C1 segment of cervical spinal cord (tissue), 14 donors: ENCODE measurements at regions not wholly inside any gene's neighbourhood (a gene's known extent, or its start where the extent isn't known, plus 50 kb on each side); places are given as distances from the start of the nearest gene placed in this dataset.

Experiments
- DNase-seq, 14 donors: peaks; one replicate each; lab custom pipeline; 2025; lab: John Stamatoyannopoulos, UW

DNA sequence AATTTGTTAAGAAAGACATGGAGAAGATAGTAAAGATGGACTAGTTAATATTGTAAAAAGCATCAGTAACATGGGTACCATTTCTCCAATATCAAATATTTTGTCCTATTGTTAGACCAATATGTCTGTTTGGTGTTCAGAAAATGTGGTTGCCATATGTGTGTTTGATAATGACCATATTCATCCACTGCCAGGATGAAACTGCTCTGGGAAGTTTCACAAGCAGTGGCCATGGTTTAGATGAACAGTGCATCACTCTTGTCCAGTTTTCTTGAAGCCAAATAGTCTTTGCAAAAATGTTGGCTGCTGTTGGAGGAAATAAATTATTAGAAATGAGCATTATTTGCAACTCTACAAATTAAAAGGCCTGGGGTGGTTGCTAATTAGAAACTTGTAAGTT, 333.8 kb downstream of the NUF2 start:
- DNase-seq, result no peak

DNA sequence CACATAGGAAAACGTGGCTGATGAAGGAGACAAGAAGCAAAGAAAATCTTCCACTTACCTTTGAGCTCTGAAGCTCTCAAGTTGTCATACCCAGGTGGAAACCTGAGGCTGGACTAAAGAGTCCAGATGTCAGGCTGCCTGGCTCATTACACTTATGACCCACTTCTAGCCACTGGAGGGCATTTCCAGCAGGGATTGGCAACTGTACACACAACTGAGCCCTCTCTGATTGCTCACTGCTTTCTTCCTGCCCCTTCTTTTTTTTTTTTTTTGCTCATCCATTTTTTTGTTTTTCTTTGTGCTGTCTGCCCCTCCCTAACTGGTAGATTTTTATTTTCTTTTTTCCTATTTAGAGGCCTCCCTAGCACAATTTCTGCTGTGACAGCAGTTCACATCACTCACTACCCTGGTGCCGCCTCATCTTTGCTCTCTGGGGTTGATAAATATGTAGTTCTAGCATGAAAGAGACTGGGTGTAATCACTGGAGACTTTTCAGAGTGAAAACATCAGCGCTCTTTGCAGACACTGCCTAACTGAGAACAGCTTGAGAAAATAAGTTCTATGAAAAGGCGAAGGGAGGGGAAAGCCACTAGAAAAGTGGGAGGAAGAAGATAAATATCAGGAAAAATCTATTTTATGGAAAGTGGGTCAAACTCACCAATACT, 334.5 kb downstream of the NUF2 start:
- DNase-seq, result no peak

GRCh38 chr1:163657719-163658118, 336.0 kb downstream of the NUF2 start:
- DNase-seq, result no peak

DNA sequence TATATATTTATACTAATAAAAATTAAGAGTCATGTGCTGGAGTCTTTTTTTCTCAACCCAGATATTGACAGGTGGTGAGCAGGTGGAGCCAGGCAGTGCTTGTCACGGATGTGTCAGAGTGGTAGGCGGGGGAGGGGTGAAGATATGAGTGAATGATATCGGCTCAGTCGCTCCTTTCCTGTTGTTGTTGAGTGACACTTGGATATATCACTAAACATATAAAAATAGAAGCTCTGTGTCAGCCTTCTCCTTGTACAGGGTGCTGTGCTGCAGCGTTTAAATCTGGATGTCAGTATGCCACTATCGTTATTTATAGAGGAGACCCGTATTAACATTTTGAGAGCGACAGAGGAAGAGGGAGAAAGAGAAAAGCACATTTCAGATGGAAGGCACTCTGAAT, 339.6 kb downstream of the NUF2 start:
- DNase-seq, result no peak

GRCh38 chr1:163664671-163665335, 343.0 kb downstream of the NUF2 start:
- no peak for DNase-seq

DNA sequence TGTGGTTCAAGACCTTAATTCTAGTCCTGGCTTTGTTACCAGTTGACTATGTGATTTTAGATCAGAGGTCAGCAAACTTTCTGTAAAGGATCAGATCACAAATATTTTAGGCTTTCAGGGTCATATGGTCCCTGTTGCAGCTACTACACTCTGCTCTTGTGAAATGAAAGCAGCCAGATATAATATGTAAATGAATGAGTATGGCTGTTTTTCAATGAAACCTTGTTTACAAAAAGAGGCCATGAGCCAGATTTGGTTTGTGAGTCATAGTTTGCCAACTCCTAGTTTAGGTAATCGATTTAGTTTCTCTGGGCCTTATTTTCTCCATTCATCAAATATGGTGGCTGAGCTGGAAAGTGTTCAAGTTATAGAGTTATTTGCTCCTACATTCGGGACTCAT, 346.7 kb downstream of the NUF2 start:
- no peak for DNase-seq

- DNase-seq, result no peak
Observed at GRCh38 chr1:163670989-163671757, 349.4 kb downstream of the NUF2 start.

DNA sequence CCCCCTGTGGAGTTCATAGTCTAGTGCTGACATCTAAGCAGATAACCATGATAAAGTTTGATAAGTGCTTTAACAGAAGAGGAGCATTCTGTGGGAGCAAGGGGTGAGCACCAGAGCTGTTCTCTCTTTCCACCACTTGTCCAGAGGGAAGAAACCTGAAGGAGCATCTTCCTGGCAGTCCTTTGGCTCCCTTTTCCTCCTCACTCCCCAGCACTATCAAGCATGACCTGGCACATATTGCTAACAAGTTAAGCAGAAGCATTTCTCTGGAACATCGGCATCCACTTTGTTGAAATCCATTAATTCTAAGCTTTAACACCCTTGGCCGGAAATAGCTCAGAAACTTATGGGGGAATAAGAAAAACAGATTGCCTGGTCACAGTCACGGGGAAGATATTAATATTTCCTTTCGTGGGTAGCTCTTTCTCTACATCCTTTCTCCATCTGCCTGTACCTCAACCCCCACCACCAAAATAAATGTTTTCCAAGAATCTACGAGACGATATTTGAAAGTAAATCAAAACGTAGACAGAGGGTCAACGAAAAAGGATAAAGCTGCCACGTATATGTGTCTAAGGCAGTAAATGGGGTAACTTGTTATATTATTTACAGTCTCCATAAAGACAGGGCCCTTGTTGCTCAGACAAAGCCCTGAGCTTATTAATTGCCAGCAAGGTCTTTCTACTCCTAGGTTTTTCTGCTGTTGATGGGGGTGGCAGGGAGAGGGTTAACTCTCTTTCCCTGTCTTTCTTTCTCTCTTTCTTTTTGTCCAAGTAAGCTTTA, 351.4 kb downstream of the NUF2 start:
- no peak for DNase-seq

- DNase-seq, result no peak
Observed at GRCh38 chr1:163673759-163674151, 352.0 kb downstream of the NUF2 start.

- no peak for DNase-seq
Observed at GRCh38 chr1:163674236-163674635, 352.5 kb downstream of the NUF2 start.

GRCh38 chr1:163684785-163685184, 363.0 kb downstream of the NUF2 start:
- DNase-seq, result no peak

- no peak for DNase-seq
Observed at GRCh38 chr1:163692266-163692665, 370.5 kb downstream of the NUF2 start.

GRCh38 chr1:163697137-163697536, 375.4 kb downstream of the NUF2 start:
- DNase-seq, result no peak

DNA sequence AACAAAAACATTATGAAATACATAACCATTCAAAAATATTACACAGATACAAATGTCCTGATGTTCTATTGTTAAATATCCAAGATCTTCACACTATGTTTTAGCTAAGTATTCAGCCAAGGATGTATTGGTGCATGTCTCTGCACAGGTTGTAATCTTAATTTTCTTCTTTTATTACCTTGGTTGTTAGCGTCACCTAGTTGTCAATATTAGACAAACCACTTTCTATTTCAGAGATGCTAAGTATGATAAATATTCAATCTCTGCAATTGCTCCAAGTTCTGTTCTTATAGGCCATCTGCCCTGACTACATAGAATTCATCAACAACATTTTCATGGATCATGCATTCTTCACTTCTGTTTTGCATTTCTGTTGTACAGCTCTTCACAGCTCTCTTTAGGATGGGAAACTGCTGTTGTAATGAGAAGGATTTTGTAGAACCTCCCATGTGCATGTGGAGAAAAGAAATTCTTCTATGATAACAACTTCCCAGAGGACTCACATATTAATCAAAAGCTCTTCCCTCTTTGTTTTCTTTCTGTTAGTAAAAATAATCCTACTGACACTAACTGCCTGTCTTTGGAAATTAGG, 380.1 kb downstream of the NUF2 start:
- no peak for DNase-seq

DNA sequence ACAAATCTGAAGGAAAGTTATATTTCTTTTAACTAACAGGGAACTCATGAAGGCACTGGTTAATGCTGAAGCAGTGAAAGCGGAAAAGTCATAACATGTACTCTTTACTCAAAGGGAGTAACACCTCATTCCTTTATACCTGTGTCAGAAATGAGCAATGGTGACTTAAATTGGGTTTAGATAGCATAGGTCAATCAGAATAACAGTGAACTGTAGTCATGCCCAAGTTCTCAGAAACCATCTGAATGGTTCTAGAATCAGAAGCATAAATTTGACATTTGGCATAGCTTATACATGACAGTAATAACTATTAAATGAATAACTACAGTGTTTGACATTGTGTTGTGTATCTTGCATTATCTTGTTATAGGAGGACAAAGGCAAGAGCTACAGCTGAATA, 382.0 kb downstream of the NUF2 start:
- no peak for DNase-seq

- DNase-seq, result no peak
Observed at GRCh38 chr1:163706915-163707314, 385.2 kb downstream of the NUF2 start.

DNA sequence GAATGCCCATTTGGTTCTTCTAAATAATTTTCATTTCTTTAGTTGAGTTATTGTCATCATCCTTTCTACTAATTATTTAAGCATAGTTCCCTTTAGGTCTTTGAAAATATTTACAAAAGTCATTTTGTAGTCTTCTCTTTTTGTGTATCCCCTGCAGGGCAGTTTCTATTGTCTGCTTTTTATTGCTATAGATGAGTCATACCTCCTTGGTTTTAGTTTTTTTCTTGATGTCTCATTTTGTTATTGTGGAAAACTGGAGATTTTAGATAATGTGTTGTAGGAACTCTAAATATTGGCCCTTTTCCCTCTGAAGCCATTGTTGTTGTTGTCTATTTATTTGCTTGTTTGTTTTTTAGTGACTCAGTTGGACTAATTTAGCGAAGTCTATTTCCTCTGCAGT, 387.9 kb downstream of the NUF2 start:
- DNase-seq, result no peak

DNA sequence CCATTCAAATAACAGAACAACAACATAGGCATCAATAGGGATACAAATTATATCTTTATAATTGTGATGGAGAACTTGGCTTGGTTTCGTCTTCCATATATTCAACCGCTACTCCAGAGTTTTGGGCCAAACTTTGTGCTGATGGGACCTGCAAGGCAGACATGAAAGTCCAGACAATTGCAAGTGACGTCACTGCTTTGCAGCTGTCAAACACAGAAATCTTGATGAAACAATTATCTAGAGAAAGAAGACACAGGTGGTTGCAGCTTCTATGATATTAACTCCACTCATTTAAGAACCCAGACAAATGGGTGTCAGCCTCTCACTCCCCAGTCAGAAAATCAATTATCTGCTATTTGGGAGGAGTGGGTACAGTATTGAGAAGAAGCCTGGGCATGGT, 390.6 kb downstream of the NUF2 start:
- DNase-seq, result no peak

- no peak for DNase-seq
Observed at GRCh38 chr1:163720294-163720693, 398.5 kb downstream of the NUF2 start.

DNA sequence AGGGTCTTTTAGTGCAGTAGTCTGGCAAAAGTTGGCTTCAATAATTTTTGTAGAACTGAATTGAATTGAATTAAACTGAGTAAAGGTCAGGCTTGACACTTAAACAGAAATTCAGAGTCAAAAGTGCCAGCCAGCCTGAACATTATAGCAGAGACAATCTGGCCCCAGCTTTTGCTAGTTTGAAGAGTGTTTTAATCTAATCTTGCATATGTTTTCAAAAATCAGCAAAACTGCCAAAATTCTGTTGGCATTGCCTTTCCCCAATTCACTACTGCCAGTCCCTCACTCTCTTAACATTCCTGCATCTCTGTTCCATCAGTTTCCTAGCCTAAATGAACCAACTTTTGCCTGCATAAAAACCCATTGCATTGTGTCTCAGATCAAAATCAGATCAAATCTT, 403.8 kb downstream of the NUF2 start:
- DNase-seq, result no peak

- no peak for DNase-seq
Observed at GRCh38 chr1:163730411-163730821, 408.7 kb downstream of the NUF2 start.

DNA sequence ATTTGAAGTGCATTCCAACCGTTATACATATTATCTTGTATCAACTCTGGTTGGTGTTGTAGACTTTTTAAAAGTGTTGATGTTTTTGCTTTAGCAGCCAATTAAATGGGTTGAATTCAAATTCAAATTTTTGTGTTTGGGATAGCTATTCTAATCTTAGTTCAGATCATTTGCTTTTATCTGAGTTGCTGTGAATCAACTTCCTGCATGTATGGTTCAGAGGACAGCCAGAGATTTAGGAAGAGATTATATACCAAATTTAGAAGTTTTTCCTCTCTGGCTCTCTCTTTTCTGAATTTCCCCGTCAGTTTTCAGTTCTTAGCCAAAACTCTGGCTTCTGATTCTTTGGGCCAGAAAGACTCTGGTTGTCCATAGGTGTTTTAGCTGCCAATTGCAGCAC, 415.5 kb downstream of the NUF2 start:
- DNase-seq, result no peak
